WERI-Rb-1 (cell line): ENCODE measurements at regions not wholly inside any gene's neighbourhood (a gene's known extent, or its start where the extent isn't known, plus 50 kb on each side); places are given as distances from the start of the nearest gene placed in this dataset.
A peak's percentile ranks its signal among the peaks of the same experiment; 100 is the strongest.

Source experiments
- DNase-seq: peaks from one replicate; pipeline ENCODE4 v3.0.0-alpha.2; 2020
- H3K27ac ChIP-seq: fragments of 250-450 bp; sonication (Bioruptor Pico); 2 replicates; pipeline ENCODE4 v1.5.1; 2020; ENCODE audit warnings: mild to moderate bottlenecking, moderate library complexity
- H3K27me3 ChIP-seq: fragments of 250-450 bp; sonication (Bioruptor Pico); 2 replicates; pipeline ENCODE4 v1.5.1; 2021; ENCODE audit warnings: mild to moderate bottlenecking, low read depth, moderate library complexity; ENCODE audit not compliant: insufficient read depth, severe bottlenecking
- H3K36me3 ChIP-seq: fragments of 250-450 bp; sonication (Bioruptor Pico); 2 replicates; pipeline ENCODE4 v1.5.1; 2020; ENCODE audit warnings: mild to moderate bottlenecking, moderate library complexity
- H3K4me3 ChIP-seq: 2 replicates; pipeline ENCODE4 v1.5.1; 2011; ENCODE audit warnings: low read depth, mild to moderate bottlenecking, control low read depth, low read length
- H3K9me3 ChIP-seq: fragments of 250-450 bp; sonication (Bioruptor Pico); 2 replicates; pipeline ENCODE4 v1.5.1; 2021; ENCODE audit warnings: mild to moderate bottlenecking, moderate library complexity; ENCODE audit not compliant: severe bottlenecking
- CTCF ChIP-seq: IDR thresholded peaks from 2 replicates; pipeline ENCODE4 v1.5.1; 2011; ENCODE audit warnings: low read depth, mild to moderate bottlenecking, control low read depth, inconsistent platforms, low read length

- Histone ChIP-seq H3K27ac (no peak overlapping the region), H3K36me3 (no peaks in the 10 kb centered on the region), H3K4me3 (no peak overlapping the region), H3K9me3 (peaks cover 8% of the 10 kb centered on the region), H3K27me3 (no peaks in the 10 kb centered on the region)
- TF ChIP-seq CTCF, result no peak
- no peak for DNase-seq
Observed at GRCh38 chr11:109695696-109696095, 273.7 kb downstream of the C11orf87 start.

GRCh38 chr11:109696191-109696897, 274.4 kb downstream of the C11orf87 start:
- no peak for TF ChIP-seq CTCF
- no peak overlapping the region for H3K27ac ChIP-seq
- H3K4me3 ChIP-seq, result no peak overlapping the region
- peaks cover 8% of the 10 kb centered on the region for H3K9me3 ChIP-seq
- DNase-seq, result no peak
- H3K36me3 ChIP-seq, result no peaks in the 10 kb centered on the region
- H3K27me3 ChIP-seq, result no peaks in the 10 kb centered on the region

- peak; percentile 36 for DNase-seq
- H3K9me3 ChIP-seq, result peaks cover 8% of the 10 kb centered on the region
Observed at GRCh38 chr11:109697140-109697843, 275.3 kb downstream of the C11orf87 start.

GRCh38 chr11:109698237-109698636, 276.2 kb downstream of the C11orf87 start:
- DNase-seq, result no peak
- H3K36me3 ChIP-seq, result no peaks in the 10 kb centered on the region
- TF ChIP-seq CTCF, result no peak
- H3K9me3 ChIP-seq, result peaks cover 8% of the 10 kb centered on the region
- H3K4me3 ChIP-seq, result no peak overlapping the region
- no peak overlapping the region for H3K27ac ChIP-seq
- H3K27me3 ChIP-seq, result no peaks in the 10 kb centered on the region

More at GRCh38 chr11:109697140-109697843, 275.3 kb downstream of the C11orf87 start:
- no peak overlapping the region for H3K27ac ChIP-seq
- H3K27me3 ChIP-seq, result no peaks in the 10 kb centered on the region
- TF ChIP-seq CTCF, result peak; percentile 78
- no peak overlapping the region for H3K4me3 ChIP-seq
- no peaks in the 10 kb centered on the region for H3K36me3 ChIP-seq

- DNase-seq, result no peak
- no peak for TF ChIP-seq CTCF
- Histone ChIP-seq H3K27ac (no peak overlapping the region), H3K27me3 (no peaks in the 10 kb centered on the region), H3K9me3 (no peaks in the 10 kb centered on the region), H3K4me3 (no peak overlapping the region), H3K36me3 (no peaks in the 10 kb centered on the region)
Observed at GRCh38 chr11:109704432-109704831, 282.4 kb downstream of the C11orf87 start.
